ENCODE measurements at regions not wholly inside any gene's neighbourhood (a gene's known extent, or its start where the extent isn't known, plus 50 kb on each side); places are given as distances from the start of the nearest gene placed in this dataset.

GRCh38 chr15:66961407-66961884, 104.0 kb upstream of the SMAD3 start:
- DNase-seq (ENCODE audit: extremely low read depth, low read depth) = no peak
- no peak for TF ChIP-seq CTCF (IDR thresholded peaks at IDR 0.05; ENCODE audit: low read depth, low read length)

- TF ChIP-seq CTCF (IDR thresholded peaks at IDR 0.05; ENCODE audit: low read depth, low read length) = no peak
- DNase-seq (ENCODE audit: extremely low read depth, low read depth) = no peak
Measured at GRCh38 chr15:66961901-66962300, 103.5 kb upstream of the SMAD3 start.

GRCh38 chr15:66962522-66962921, 102.9 kb upstream of the SMAD3 start:
- DNase-seq (ENCODE audit: extremely low read depth, low read depth) = no peak
- TF ChIP-seq CTCF (IDR thresholded peaks at IDR 0.05; ENCODE audit: low read depth, low read length) = no peak

GRCh38 chr15:66963084-66963483, 102.3 kb upstream of the SMAD3 start:
- no peak for TF ChIP-seq CTCF (IDR thresholded peaks at IDR 0.05; ENCODE audit: low read depth, low read length)
- DNase-seq (ENCODE audit: extremely low read depth, low read depth) = no peak

GRCh38 chr15:66963710-66964109, 101.7 kb upstream of the SMAD3 start:
- TF ChIP-seq CTCF (IDR thresholded peaks at IDR 0.05; ENCODE audit: low read depth, low read length) = no peak
- DNase-seq (ENCODE audit: extremely low read depth, low read depth) = no peak

- no peak for TF ChIP-seq CTCF (IDR thresholded peaks at IDR 0.05; ENCODE audit: low read depth, low read length)
- DNase-seq (ENCODE audit: extremely low read depth, low read depth) = no peak
Measured at GRCh38 chr15:66964111-66964738, 101.2 kb upstream of the SMAD3 start.

- no peak for TF ChIP-seq CTCF (IDR thresholded peaks at IDR 0.05; ENCODE audit: low read depth, low read length)
Measured at GRCh38 chr15:66964791-66965190, 100.6 kb upstream of the SMAD3 start.

More at GRCh38 chr15:66964791-66965190, 100.6 kb upstream of the SMAD3 start:
- DNase-seq (ENCODE audit: extremely low read depth, low read depth) = no peak

Data from AG09319 (cell line).